NCI-H1436 (cell line): ENCODE measurements at regions not wholly inside any gene's neighbourhood (a gene's known extent, or its start where the extent isn't known, plus 50 kb on each side); places are given as distances from the start of the nearest gene placed in this dataset.
A peak's percentile ranks its signal among the peaks of the same experiment; 100 is the strongest.

Source experiments
- DNase-seq: peaks from one replicate; lab custom pipeline; 2025; lab: John Stamatoyannopoulos, UW

DNA sequence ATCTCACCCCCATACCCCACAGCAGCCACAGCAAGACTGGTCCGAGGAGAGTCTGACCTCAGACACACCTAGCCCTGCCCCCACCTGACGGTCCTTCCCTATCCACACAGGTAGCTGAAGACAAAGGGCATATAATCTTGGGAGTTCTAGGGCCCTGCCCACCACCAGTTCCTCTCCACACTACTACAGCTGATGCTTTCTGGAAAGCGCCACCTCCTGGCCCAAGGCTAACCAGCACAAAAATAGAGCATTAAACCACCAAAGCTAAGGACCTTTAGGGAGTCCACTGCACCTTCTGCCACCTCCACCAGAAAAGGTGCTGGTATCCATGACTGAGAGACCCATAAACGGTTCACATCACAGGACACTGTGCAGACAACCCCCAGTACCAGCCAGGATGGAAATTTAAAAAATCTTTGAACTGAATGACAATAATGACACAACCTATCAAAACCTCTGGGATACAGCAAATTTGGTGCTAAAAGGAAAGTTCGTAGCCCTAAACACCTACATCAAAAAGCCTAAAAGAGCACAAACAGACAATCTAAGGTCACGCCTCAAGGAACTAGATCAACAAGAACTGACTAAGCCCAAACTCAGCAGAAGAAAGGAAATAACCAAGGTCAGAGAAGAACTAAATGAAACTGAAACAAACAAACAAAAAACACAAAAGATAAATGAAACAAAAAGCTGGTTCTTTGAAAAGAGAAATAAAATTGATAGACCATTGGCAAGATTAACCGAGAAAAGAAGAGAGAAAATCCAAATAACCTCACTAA, 122.1 kb upstream of the TPRG1 start:
- DNase-seq: no peak

- no peak for DNase-seq
These were observed 118.4 kb upstream of the TPRG1 start for GRCh38 chr3:189053322-189053721.

- DNase-seq: no peak
These were observed 115.0 kb upstream of the TPRG1 start for GRCh38 chr3:189056646-189057335.

DNA sequence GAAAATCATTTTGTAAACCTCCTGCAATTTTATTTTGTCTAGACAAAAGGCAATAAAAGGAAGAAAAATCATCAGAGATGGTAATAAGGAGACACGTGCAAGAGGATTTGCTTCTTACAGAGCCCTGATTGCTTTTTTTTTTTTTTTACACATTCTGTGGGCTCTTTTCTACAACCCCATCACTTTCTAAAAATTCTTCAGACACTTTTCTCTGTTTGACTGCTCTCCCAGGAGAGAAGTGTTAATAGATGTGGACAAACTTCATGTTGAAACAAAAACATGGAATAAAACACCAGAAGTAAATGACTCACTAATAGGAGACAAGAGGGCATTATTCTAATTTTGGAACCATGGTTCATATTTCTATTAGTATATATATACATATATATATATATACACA, 114.4 kb upstream of the TPRG1 start:
- no peak for DNase-seq

GRCh38 chr3:189058071-189058470, 113.7 kb upstream of the TPRG1 start:
- DNase-seq: no peak

DNA sequence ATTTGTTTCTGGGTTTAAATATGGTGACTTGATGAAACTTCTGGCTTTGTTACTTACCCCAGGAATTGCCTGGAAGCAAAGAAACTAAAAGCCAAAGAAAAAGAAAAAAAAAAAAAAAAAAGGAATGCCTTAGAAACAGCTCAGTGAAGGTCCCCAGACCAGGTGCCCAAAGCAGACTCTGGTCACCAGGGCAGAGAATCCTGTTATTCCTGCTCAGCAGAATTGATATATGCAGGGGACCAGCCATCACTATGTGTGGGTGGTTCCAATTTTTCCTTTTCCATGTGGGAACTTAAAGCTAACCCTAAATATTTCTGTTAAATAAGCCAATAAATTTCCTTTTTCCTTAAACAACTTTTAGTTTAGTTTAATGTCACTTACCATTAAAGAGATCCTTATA, 100.8 kb upstream of the TPRG1 start:
- DNase-seq: no peak

DNA sequence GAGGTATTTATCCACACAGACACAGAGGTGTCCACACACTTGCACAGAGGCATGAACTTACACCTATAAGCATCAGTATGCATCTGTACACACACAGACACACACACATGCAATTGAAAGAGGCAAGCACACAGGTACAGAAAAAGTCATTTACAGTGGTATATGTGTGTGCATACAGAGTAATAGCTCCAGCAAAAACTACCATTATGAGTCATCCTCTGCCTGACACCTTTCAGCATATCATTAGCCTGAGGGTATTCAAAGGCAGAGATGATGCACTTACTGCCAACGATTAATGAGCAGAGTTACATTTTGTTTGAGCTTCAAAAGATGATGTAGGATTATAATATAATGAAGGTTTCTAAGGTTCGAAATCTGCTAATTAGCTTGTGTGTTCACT, 100.3 kb upstream of the TPRG1 start:
- peak; percentile 71 for DNase-seq

- DNase-seq: no peak
These were observed 95.3 kb upstream of the TPRG1 start for GRCh38 chr3:189076449-189076848.

GRCh38 chr3:189080745-189081144, 91.0 kb upstream of the TPRG1 start:
- no peak for DNase-seq

- no peak for DNase-seq
These were observed 88.9 kb upstream of the TPRG1 start for GRCh38 chr3:189082666-189083427.

- DNase-seq: no peak
These were observed 87.2 kb upstream of the TPRG1 start for GRCh38 chr3:189084620-189085019.

DNA sequence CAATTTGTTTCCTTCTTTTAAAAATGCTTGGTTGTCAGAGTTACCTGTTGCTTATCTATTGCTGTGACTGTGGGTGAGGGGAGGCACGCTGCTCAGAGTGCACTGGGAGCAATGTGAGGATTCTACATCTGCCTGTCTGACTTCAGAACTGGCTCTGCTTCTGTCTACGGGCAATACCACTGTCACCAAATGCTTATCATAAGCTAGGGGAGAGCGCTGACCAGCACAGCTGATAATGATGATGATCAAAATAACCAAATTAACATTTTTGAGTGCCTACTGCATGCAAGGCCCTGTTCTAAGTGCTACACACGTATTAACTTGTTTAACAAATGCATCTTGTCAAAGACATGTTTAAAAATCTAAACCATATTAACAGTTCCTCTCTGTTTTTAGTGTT, 79.2 kb upstream of the TPRG1 start:
- no peak for DNase-seq

GRCh38 chr3:189094539-189094938, 77.2 kb upstream of the TPRG1 start:
- DNase-seq: peak; percentile 56

GRCh38 chr3:189096092-189096491, 75.7 kb upstream of the TPRG1 start:
- peak; percentile 39 for DNase-seq

- no peak for DNase-seq
These were observed 72.7 kb upstream of the TPRG1 start for GRCh38 chr3:189099031-189099471.

- no peak for DNase-seq
These were observed 72.1 kb upstream of the TPRG1 start for GRCh38 chr3:189099505-189100290.

- DNase-seq: no peak
These were observed 70.9 kb upstream of the TPRG1 start for GRCh38 chr3:189100866-189101265.

GRCh38 chr3:189101594-189101993, 70.2 kb upstream of the TPRG1 start:
- no peak for DNase-seq

DNA sequence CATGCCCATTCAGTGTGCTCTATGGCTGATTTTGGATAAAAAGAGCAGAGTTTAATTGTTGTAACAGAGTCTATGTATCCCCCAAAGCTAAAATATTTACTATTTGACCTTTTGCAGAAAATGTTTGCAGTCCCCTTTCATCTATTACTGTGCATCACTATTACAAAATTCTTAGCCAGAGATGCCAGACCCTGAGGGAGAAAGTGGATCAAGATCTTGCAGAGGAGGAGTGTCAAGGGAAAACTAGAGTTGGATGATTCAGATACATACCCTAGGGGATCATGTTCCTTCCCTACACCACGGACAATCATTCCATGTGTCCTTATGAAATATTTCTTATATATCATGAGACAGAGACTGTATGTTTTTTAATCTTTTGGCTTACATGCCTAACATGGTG, 68.6 kb upstream of the TPRG1 start:
- no peak for DNase-seq

- DNase-seq: no peak
These were observed 63.7 kb upstream of the TPRG1 start for GRCh38 chr3:189108067-189108466.

DNA sequence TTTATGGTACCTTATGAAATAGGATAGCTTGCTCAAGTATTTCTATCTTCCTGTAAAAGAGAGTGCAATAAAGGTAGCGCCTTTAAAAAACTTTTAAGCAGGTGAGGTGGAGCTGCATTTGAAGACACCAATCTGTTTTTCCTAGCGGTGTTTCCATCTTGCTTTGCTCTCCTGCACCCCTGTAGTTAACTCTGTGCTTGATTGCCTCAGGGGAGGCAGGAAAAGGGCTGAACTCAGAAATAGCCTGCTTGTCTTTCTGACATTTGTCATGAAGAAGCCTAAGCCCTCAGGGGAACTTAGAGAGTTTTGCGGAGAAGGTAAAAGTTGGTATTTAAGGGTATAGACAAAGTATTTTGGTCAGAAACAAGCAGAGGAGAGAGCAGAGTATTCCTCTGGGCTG, 63.0 kb upstream of the TPRG1 start:
- DNase-seq: no peak

DNA sequence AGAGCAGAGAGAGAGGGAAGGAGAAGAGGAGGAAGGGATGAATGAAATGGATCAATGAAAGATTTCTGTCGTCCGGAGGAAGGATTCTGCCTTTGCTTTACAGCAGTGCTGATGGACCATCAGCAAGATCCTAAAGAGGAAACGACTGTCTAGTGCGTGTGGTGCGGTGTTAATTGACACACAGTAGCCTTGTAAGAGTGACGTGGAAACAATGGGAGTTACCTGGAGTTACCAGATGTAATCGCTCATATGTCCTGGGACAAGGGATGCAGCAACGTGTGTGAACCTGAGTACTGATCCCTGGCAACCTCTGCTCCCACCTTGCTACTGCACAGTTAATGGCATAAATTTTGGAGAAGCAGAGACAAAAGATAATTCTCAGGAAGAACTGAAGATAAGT, 62.6 kb upstream of the TPRG1 start:
- DNase-seq: no peak
